OCI-LY3 (cell line): ENCODE measurements at regions not wholly inside any gene's neighbourhood (a gene's known extent, or its start where the extent isn't known, plus 50 kb on each side); places are given as distances from the start of the nearest gene placed in this dataset.
A peak's percentile ranks its signal among the peaks of the same experiment; 100 is the strongest.

Source experiments
- H2AFZ ChIP-seq: fragments of 200-600, 300-600 bp; shearing (Covaris generic); 2 replicates; pipeline ENCODE4 v1.6.0; 2014; ENCODE audit warnings: antibody characterized with exemption, low read depth, low read length
- H3K27ac ChIP-seq: fragments of 200-600, 300-600 bp; sonication (generic); 2 replicates; pipeline ENCODE4 v1.5.1; 2014; ENCODE audit warnings: mild to moderate bottlenecking, low read length, moderate library complexity, mixed read lengths
- H3K27me3 ChIP-seq: fragments of 200-600, 300-600 bp; sonication (generic); 2 replicates; pipeline ENCODE4 v1.6.1; 2014; ENCODE audit warnings: low read depth, low read length, mixed read lengths
- H3K36me3 ChIP-seq: fragments of 200-600, 300-600 bp; sonication (generic); replicated peaks from 2 replicates; pipeline ENCODE3; 2014; ENCODE audit warnings: low read depth, low read length, mixed read lengths
- H3K4me1 ChIP-seq: fragments of 300-600, 200-600 bp; sonication (generic); 2 replicates; pipeline ENCODE4 v1.6.1; 2014; ENCODE audit warnings: low read length, mixed read lengths
- H3K4me2 ChIP-seq: fragments of 200-600, 300-600 bp; sonication (generic); 2 replicates; pipeline ENCODE4 v1.6.1; 2014; ENCODE audit warnings: low read length, mixed read lengths
- H3K4me3 ChIP-seq: fragments of 300-600, 200-600 bp; sonication (generic); 2 replicates; pipeline ENCODE4 v1.5.1; 2014; ENCODE audit warnings: antibody characterized with exemption, mild to moderate bottlenecking, low read length, moderate library complexity
- H3K79me2 ChIP-seq: fragments of 300-600, 200-600 bp; shearing (Covaris generic); 2 replicates; pipeline ENCODE4 v1.6.1; 2014; ENCODE audit warnings: mild to moderate bottlenecking, low read length, mixed read lengths
- H3K9ac ChIP-seq: fragments of 300-600, 200-600 bp; shearing (Covaris generic); 2 replicates; pipeline ENCODE4 v1.6.0; 2014; ENCODE audit warnings: mild to moderate bottlenecking, low read length, moderate library complexity
- H3K9me3 ChIP-seq: fragments of 200-600, 300-600 bp; shearing (Covaris generic); 2 replicates; pipeline ENCODE4 v1.6.1; 2014; ENCODE audit warnings: low read length, mixed read lengths; ENCODE audit not compliant: insufficient read depth
- H4K20me1 ChIP-seq: fragments of 200-600, 300-600 bp; sonication (generic); 2 replicates; pipeline ENCODE4 v1.6.1; 2016; ENCODE audit warnings: low read length, mixed read lengths; ENCODE audit not compliant: insufficient read depth
- CTCF ChIP-seq: fragments of 200-600, 300-600 bp; sonication (generic); IDR thresholded peaks from 2 replicates; pipeline ENCODE4 v1.5.1; 2014; ENCODE audit warnings: antibody characterized with exemption, low read length, low read depth
- EZH2phosphoT487 ChIP-seq: fragments of 200-600 bp; shearing (Covaris generic); IDR thresholded peaks from 2 replicates; pipeline ENCODE4 v1.6.1; 2018; ENCODE audit warnings: antibody characterized with exemption, mixed run types, low read depth

DNA sequence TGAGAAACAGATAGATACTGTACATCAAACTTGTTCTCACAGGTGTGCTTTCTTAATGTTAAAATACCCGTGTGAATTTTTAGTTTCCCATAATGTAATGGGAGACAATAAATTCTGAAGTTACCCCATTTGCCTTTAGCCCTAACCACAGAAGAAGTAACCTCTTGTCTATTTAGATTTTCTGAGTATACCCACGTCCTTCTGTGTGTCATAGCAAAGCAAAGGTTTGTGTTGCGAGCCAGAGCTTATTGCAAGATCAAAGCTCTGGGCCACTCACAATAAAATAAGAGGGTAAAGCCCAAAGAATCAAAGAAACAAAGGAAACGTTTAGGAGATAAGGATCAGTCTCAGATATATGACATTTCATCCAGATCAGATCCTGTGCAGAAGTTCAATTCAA lies 73.9 kb downstream of the BMP4 start:
- Histone ChIP-seq H3K79me2 (no peaks in the 10 kb centered on the region), H3K9me3 (no peaks in the 10 kb centered on the region), H4K20me1 (no peaks in the 10 kb centered on the region), H3K4me2 (peak overlapping the region; percentile 78), H3K9ac (no peak overlapping the region), H3K27me3 (no peaks in the 10 kb centered on the region), H3K36me3 (no peaks in the 10 kb centered on the region), H2AFZ (peak overlapping the region; percentile 9; the same call in 1 of the 2 replicates), H3K4me3 (no peak overlapping the region), H3K27ac (no peak overlapping the region), H3K4me1 (peaks cover 26% of the 10 kb centered on the region)
- no peak for TF ChIP-seq CTCF
- TF ChIP-seq EZH2phosphoT487: no peak

DNA sequence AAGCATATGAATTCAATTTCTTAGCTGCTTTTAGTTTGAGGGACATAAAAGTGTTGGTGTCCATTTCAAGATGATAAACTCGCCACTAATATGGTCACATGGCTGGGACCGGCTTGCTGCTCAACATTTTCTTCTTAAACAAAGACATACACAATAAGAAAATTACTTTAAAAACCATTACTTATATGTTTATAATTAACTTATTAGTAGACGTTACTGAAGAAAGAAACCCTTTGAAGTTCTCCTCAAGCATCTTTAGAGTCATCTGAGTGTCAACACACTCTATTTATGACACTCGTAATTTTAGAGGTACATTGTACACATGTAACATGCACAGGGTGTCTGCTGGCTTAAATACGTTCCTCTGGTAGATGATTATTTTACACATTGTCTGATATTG lies 74.7 kb downstream of the BMP4 start:
- Histone ChIP-seq H3K79me2 (no peaks in the 10 kb centered on the region), H3K27me3 (no peaks in the 10 kb centered on the region), H4K20me1 (no peaks in the 10 kb centered on the region), H3K9me3 (no peaks in the 10 kb centered on the region), H3K4me3 (peak overlapping the region; percentile 65), H3K4me2 (peak overlapping the region; percentile 78), H3K27ac (peak overlapping the region; percentile 71), H3K9ac (peak overlapping the region; percentile 61), H3K4me1 (peaks cover 26% of the 10 kb centered on the region), H2AFZ (peak overlapping the region; percentile 87), H3K36me3 (no peaks in the 10 kb centered on the region)
- TF ChIP-seq EZH2phosphoT487 (no peak), CTCF (no peak)

- Histone ChIP-seq H2AFZ (peak overlapping the region; percentile 87), H3K4me2 (peak overlapping the region; percentile 78), H3K9ac (peak overlapping the region; percentile 61), H3K4me3 (peak overlapping the region; percentile 65), H3K36me3 (no peaks in the 10 kb centered on the region), H4K20me1 (no peaks in the 10 kb centered on the region), H3K27me3 (no peaks in the 10 kb centered on the region), H3K9me3 (no peaks in the 10 kb centered on the region), H3K79me2 (no peaks in the 10 kb centered on the region), H3K4me1 (peaks cover 26% of the 10 kb centered on the region), H3K27ac (peak overlapping the region; percentile 71)
- no peak for TF ChIP-seq EZH2phosphoT487
- TF ChIP-seq CTCF: no peak
Observed at GRCh38 chr14:53881161-53881871, 75.3 kb downstream of the BMP4 start.

DNA sequence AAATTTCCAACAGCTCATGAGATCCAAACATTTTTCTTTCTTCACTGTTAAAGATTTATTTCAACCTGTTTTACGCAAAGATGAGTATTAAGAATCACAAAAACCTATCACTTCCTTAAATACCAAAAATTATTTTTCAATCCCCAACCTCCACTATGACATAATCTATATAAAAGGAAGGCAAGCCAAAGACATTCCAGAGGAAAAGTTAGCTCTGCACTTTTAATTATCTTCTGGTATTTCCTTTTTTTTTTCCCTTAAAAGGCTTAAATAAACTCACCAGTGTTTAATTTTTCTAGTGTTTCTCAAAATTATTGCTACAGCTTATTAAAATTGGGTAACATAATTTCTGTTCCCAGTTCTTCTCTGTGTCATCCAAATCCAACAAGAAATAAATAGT lies 75.9 kb downstream of the BMP4 start:
- H3K9ac ChIP-seq: peak overlapping the region; percentile 61; the same call in 1 of the 2 replicates
- H3K4me1 ChIP-seq: peaks cover 26% of the 10 kb centered on the region
- H3K4me3 ChIP-seq: peak overlapping the region; percentile 65
- no peaks in the 10 kb centered on the region for H3K36me3 ChIP-seq
- H3K4me2 ChIP-seq: peak overlapping the region; percentile 78
- H4K20me1 ChIP-seq: no peaks in the 10 kb centered on the region
- H3K79me2 ChIP-seq: no peaks in the 10 kb centered on the region
- no peaks in the 10 kb centered on the region for H3K9me3 ChIP-seq
- H3K27ac ChIP-seq: peak overlapping the region; percentile 71; the same call in 1 of the 2 replicates
- H3K27me3 ChIP-seq: no peaks in the 10 kb centered on the region
- H2AFZ ChIP-seq: no peak overlapping the region
- TF ChIP-seq EZH2phosphoT487: no peak
- no peak for TF ChIP-seq CTCF
